SK-N-SH (cell line): ENCODE measurements at regions not wholly inside any gene's neighbourhood (a gene's known extent, or its start where the extent isn't known, plus 50 kb on each side); places are given as distances from the start of the nearest gene placed in this dataset.

Source experiments
- CTCF ChIP-seq: fragments of 200-600 bp; sonication (generic); IDR thresholded peaks from 2 replicates; pipeline ENCODE4 v1.6.1; 2017; ENCODE audit warnings: antibody characterized with exemption, mild to moderate bottlenecking, moderate library complexity
- EZH2phosphoT487 ChIP-seq: fragments of 200-600 bp; sonication (generic); IDR thresholded peaks from 2 replicates; pipeline ENCODE4 v1.6.1; 2017; ENCODE audit warnings: low read depth, mixed run types, mild to moderate bottlenecking, antibody characterized with exemption, moderate library complexity, borderline replicate concordance
- GATA2 ChIP-seq: sonication (generic); formaldehyde crosslinking; IDR thresholded peaks from 2 replicates; pipeline ENCODE4 v1.5.0; 2020; ENCODE audit warnings: mild to moderate bottlenecking, missing genetic modification reagents
- MAX ChIP-seq: IDR thresholded peaks from 2 replicates; pipeline ENCODE4 v1.4.0; 2012; ENCODE audit warnings: low read depth
- RAD21 ChIP-seq: IDR thresholded peaks from 2 replicates; pipeline ENCODE4 v1.6.1; 2012; ENCODE audit warnings: mild to moderate bottlenecking, low read length
- RFX5 ChIP-seq: IDR thresholded peaks from 2 replicates; pipeline ENCODE4 v1.6.1; 2012; ENCODE audit warnings: mild to moderate bottlenecking, improper control_type of control experiment, low read length

GRCh38 chr16:54425068-54425467 lies 138.5 kb upstream of the IRX3 start:
- TF ChIP-seq CTCF (no peak), EZH2phosphoT487 (no peak), RAD21 (no peak), MAX (no peak), RFX5 (no peak), GATA2 (CRISPR knock-in tag) (no peak)
